GM12801 (cell line): ENCODE measurements at regions not wholly inside any gene's neighbourhood (a gene's known extent, or its start where the extent isn't known, plus 50 kb on each side); places are given as distances from the start of the nearest gene placed in this dataset.

Experiments used
- CTCF ChIP-seq: IDR thresholded peaks from one replicate; pipeline ENCODE4 v1.5.1; 2011; ENCODE audit warnings: control low read depth; ENCODE audit not compliant: insufficient read length; ENCODE audit errors: extremely low read depth

DNA sequence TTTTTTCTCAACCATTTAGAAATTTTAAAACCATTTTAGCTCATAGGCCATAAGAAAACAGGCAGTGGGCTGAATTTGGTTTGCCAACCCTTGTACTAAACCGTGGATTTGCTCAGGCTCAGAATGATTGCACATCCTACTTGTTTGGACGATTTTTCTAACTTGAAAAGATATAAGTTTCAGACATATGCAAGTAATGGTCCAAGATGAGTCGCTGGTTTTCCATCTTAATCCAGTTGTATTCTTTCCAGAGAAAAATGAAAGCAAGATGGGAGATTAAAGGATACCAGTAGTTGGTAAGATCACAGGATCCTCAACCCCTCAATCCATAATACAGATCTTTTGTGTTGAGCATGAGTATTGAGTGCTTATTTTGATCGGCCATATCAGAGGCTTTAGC is 250.9 kb downstream of the TINAG start:
- TF ChIP-seq CTCF: no peak

DNA sequence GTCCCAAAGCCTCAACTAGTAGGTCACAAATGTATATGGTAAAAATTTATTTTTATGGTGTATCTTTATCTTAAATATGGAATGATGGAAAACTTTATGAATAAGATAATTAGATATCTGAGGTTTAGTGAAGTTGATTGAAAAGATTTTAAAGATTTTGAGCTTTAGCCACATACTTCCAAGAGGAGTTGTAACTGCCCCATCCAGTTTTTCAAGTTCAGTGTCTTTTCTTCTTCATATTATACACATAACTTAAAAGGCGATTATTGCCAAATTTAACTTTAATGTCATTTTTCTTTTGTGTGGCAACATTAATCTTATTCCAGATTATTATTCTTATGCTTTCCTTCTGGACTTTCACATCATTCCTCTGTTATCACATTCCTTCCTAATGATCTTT is 266.4 kb downstream of the TINAG start:
- no peak for TF ChIP-seq CTCF

- TF ChIP-seq CTCF: no peak
These were observed 268.3 kb upstream of the FAM83B start for GRCh38 chr6:54578261-54578660.

GRCh38 chr6:54579011-54579410 is 267.6 kb upstream of the FAM83B start:
- no peak for TF ChIP-seq CTCF

GRCh38 chr6:54586251-54586650 is 260.3 kb upstream of the FAM83B start:
- TF ChIP-seq CTCF: no peak

- TF ChIP-seq CTCF: no peak
These were observed 259.3 kb upstream of the FAM83B start for GRCh38 chr6:54587277-54587676.

GRCh38 chr6:54588176-54588575 is 258.4 kb upstream of the FAM83B start:
- no peak for TF ChIP-seq CTCF

GRCh38 chr6:54595844-54596243 is 250.7 kb upstream of the FAM83B start:
- TF ChIP-seq CTCF: no peak
